ENCODE measurements at regions not wholly inside any gene's neighbourhood (a gene's known extent, or its start where the extent isn't known, plus 50 kb on each side); places are given as distances from the start of the nearest gene placed in this dataset.

- no peak for TF ChIP-seq PHF21A (IDR thresholded peaks at IDR 0.05; ENCODE audit: borderline replicate concordance, low read depth)
- no peak for TF ChIP-seq ZBED1 (IDR thresholded peaks at IDR 0.05)
Measured at GRCh38 chr5:156164306-156164705, 162.7 kb upstream of the SGCD start (continued).

GRCh38 chr5:156169495-156169894 lies 157.5 kb upstream of the SGCD start:
- 0% methylated on average over 1 of the region's 1 CpG for WGBS (ENCODE audit: insufficient coverage, low coverage, missing lambda C conversion rate)
- no peaks in the 10 kb centered on the region for H3K27me3 ChIP-seq (ENCODE audit: control insufficient read depth in 2 of 2, insufficient read depth in 2 of 2, low read length in 2 of 2)
- H2AFZ ChIP-seq (ENCODE audit: low read depth, low read length): no peak overlapping the region
- DNase-seq (ENCODE audit: extremely low read depth in 1 of 4, low spot score in 3 of 4) (no peak), ATAC-seq (no peak), FAIRE-seq (no peak)
- BruUV-seq (replicated peaks): no TSS peak
- TF ChIP-seq MXI1 (IDR thresholded peaks at IDR 0.05; ENCODE audit: low read depth, low read length): no peak
- no peak for TF ChIP-seq ZNF785 (CRISPR knock-in tag; IDR thresholded peaks at IDR 0.05)
- no peak for TF ChIP-seq KAT8 (IDR thresholded peaks at IDR 0.05; ENCODE audit: low read depth)
- no peak for TF ChIP-seq ZNF589 (CRISPR knock-in tag; IDR thresholded peaks at IDR 0.05; ENCODE audit: low read depth)
- TF ChIP-seq PTTG1 (tag; IDR thresholded peaks at IDR 0.05; ENCODE audit: low read depth): no peak
- TF ChIP-seq SETDB1 (IDR thresholded peaks at IDR 0.05; ENCODE audit: low read length): no peak
- no peak for TF ChIP-seq MAFF (IDR thresholded peaks at IDR 0.05; ENCODE audit: low read length)
- TF ChIP-seq EP300 (IDR thresholded peaks at IDR 0.05; ENCODE audit: low read length): no peak
- TF ChIP-seq ETV5 (CRISPR knock-in tag; IDR thresholded peaks at IDR 0.05; ENCODE audit: low read depth): no peak
- TF ChIP-seq MEF2D (tag; conservative IDR thresholded peaks at IDR 0.05; ENCODE audit: low read depth): no peak
- TF ChIP-seq ZNF277 (CRISPR knock-in tag; IDR thresholded peaks at IDR 0.05; ENCODE audit: borderline replicate concordance): no peak
- TF ChIP-seq RAD21 (CRISPR knock-in tag; conservative IDR thresholded peaks at IDR 0.05 in 1 of 2, IDR thresholded peaks at IDR 0.05 in 1 of 2): no peak
- in situ Hi-C loops (cut with MboI) (no loop called here), intact Hi-C loops (cut with micrococcal nuclease) (no loop called here)
- H3K9me3 ChIP-seq (replicated peaks; ENCODE audit: control insufficient read depth, insufficient read depth, low read depth, low read length): no peaks in the 10 kb centered on the region
- H3K4me3 ChIP-seq: no peak overlapping the region
- H3K9me1 ChIP-seq (ENCODE audit: control insufficient read depth, insufficient read depth, low read length): no peaks in the 10 kb centered on the region
- no peak overlapping the region for H3K4me2 ChIP-seq (ENCODE audit: insufficient read depth, low read length)
- POLR2A ChIA-PET: no interaction called here
- H3K9ac ChIP-seq (ENCODE audit: insufficient read depth in 1 of 2, low read depth in 2 of 2, low read length in 2 of 2): no peak overlapping the region
- CTCF ChIA-PET (ENCODE audit: low intra/inter-chr PET ratio): no interaction called here
- no peaks in the 10 kb centered on the region for H3K36me3 ChIP-seq (ENCODE audit: control insufficient read depth, insufficient read depth, low read length)
- no peaks in the 10 kb centered on the region for H4K20me1 ChIP-seq (replicated peaks; ENCODE audit: control insufficient read depth, insufficient read depth, low read length)
- H3K79me2 ChIP-seq (ENCODE audit: control insufficient read depth, insufficient read depth, low read length): no peaks in the 10 kb centered on the region
- H3K4me1 ChIP-seq (replicated peaks in 1 of 2; ENCODE audit: control insufficient read depth in 2 of 2, insufficient read depth in 2 of 2, low read length in 2 of 2): no peaks in the 10 kb centered on the region
- no peak overlapping the region for H3K27ac ChIP-seq (ENCODE audit: extremely low read depth, low read depth, low read length)
